ENCODE measurements at regions not wholly inside any gene's neighbourhood (a gene's known extent, or its start where the extent isn't known, plus 50 kb on each side); places are given as distances from the start of the nearest gene placed in this dataset.

GRCh38 chr13:70385852-70386251 is 277.6 kb upstream of the KLHL1 start:
- 80 to 93% methylated on average over 1 to 4 of the region's 4 CpGs for WGBS, 2 experiments (ENCODE audit: insufficient coverage in 1 of 2, insufficient read length in 1 of 2)
- H3K4me3 ChIP-seq (ENCODE audit: low read length), result peak overlapping the region; percentile 65
- DNase-seq, result no peak
- no peak overlapping the region for H3K27ac Mint-ChIP-seq
- H3K9ac ChIP-seq (ENCODE audit: extremely low read depth, low read length, poor library complexity, severe bottlenecking), result no peak overlapping the region
- no peak overlapping the region for H3K27ac ChIP-seq (ENCODE audit: low read depth, low read length)
- peaks cover 23% of the 10 kb centered on the region for H3K4me1 Mint-ChIP-seq
- no peak overlapping the region for H3K4me3 Mint-ChIP-seq
- TF ChIP-seq, protein P1, sequence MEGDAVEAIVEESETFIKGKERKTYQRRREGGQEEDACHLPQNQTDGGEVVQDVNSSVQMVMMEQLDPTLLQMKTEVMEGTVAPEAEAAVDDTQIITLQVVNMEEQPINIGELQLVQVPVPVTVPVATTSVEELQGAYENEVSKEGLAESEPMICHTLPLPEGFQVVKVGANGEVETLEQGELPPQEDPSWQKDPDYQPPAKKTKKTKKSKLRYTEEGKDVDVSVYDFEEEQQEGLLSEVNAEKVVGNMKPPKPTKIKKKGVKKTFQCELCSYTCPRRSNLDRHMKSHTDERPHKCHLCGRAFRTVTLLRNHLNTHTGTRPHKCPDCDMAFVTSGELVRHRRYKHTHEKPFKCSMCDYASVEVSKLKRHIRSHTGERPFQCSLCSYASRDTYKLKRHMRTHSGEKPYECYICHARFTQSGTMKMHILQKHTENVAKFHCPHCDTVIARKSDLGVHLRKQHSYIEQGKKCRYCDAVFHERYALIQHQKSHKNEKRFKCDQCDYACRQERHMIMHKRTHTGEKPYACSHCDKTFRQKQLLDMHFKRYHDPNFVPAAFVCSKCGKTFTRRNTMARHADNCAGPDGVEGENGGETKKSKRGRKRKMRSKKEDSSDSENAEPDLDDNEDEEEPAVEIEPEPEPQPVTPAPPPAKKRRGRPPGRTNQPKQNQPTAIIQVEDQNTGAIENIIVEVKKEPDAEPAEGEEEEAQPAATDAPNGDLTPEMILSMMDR (conservative IDR thresholded peaks at IDR 0.05), result no peak
- peaks cover 27% of the 10 kb centered on the region for H3K9me3 ChIP-seq (ENCODE audit: control insufficient read depth, low read length)
- no peaks in the 10 kb centered on the region for H3K27me3 ChIP-seq (ENCODE audit: control insufficient read depth, insufficient read depth, low read length, poor library complexity, severe bottlenecking)
- peaks cover 2% of the 10 kb centered on the region for H3K27me3 Mint-ChIP-seq (ENCODE audit: insufficient read depth)
- H3K4me1 ChIP-seq (ENCODE audit: control insufficient read depth, insufficient read depth, low read length), result peaks cover 18% of the 10 kb centered on the region
- H3K36me3 Mint-ChIP-seq (ENCODE audit: low read depth), result no peaks in the 10 kb centered on the region
- H3K36me3 ChIP-seq (ENCODE audit: control insufficient read depth, insufficient read depth, low read length), result no peaks in the 10 kb centered on the region
- peaks cover 14% of the 10 kb centered on the region for H3K9me3 Mint-ChIP-seq

DNA sequence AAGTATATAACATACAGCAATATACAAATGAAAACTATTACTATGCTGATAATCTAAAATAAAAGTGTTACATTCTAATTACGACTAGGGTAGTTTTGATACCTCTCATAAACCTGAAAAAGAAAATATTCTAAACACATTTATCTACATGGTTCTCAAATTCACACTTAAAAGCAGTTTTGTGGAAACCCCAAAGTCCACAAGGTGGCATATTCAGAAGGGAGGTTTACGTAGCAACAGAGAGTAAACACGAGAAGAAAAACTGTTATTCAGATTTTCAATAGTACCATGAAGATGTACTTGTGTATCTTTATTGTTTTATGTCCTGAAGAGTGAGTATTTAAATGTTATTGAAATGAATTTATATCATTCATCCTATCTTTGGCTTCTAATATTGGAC is 275.9 kb upstream of the KLHL1 start:
- H3K9me3 ChIP-seq (ENCODE audit: control insufficient read depth, low read length), result peaks cover 27% of the 10 kb centered on the region
- no peaks in the 10 kb centered on the region for H3K36me3 Mint-ChIP-seq (ENCODE audit: low read depth)
- DNase-seq, result no peak
- TF ChIP-seq, protein P1 (conservative IDR thresholded peaks at IDR 0.05), result peak; percentile 25
- no peak overlapping the region for H3K9ac ChIP-seq (ENCODE audit: extremely low read depth, low read length, poor library complexity, severe bottlenecking)
- no peaks in the 10 kb centered on the region for H3K36me3 ChIP-seq (ENCODE audit: control insufficient read depth, insufficient read depth, low read length)
- H3K4me1 Mint-ChIP-seq, result peaks cover 14% of the 10 kb centered on the region
- H3K27me3 Mint-ChIP-seq (ENCODE audit: insufficient read depth), result peaks cover 2% of the 10 kb centered on the region
- no peak overlapping the region for H3K4me3 Mint-ChIP-seq
- no peak overlapping the region for H3K4me3 ChIP-seq (ENCODE audit: low read length)
- H3K4me1 ChIP-seq (ENCODE audit: control insufficient read depth, insufficient read depth, low read length), result peaks cover 12% of the 10 kb centered on the region
- H3K27ac Mint-ChIP-seq, result no peak overlapping the region
- H3K27me3 ChIP-seq (ENCODE audit: control insufficient read depth, insufficient read depth, low read length, poor library complexity, severe bottlenecking), result no peaks in the 10 kb centered on the region
- 89 to 100% methylated on average over 2 to 3 of the region's 3 CpGs for WGBS, 2 experiments (ENCODE audit: insufficient coverage in 1 of 2, insufficient read length in 1 of 2)
- H3K27ac ChIP-seq (ENCODE audit: low read depth, low read length), result no peak overlapping the region
- H3K9me3 Mint-ChIP-seq, result peaks cover 14% of the 10 kb centered on the region

DNA sequence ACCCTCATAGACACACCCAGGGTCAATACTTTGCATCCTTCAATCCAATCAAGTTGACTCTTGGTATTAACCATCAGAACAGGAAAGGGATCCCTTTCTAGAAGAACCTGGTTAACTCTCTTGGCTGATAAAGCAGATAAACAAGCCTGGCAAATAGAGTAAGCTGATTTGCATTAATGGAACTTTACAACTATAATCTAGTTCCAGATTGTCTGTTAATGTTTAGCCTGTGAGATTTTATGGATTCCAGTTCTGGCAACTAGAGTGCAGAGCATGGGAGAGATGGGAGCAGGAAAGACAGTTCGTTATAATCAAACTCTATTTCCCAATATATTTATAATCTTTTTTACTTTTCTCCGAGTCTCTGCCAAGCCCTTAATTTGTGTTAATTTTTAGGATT is 272.6 kb upstream of the KLHL1 start:
- Mint-ChIP-seq H3K9me3 (peaks cover 14% of the 10 kb centered on the region), H3K4me3 (no peak overlapping the region), H3K27me3 (ENCODE audit: insufficient read depth) (peaks cover 2% of the 10 kb centered on the region), H3K36me3 (ENCODE audit: low read depth) (no peaks in the 10 kb centered on the region), H3K4me1 (peaks cover 3% of the 10 kb centered on the region), H3K27ac (no peak overlapping the region)
- H3K4me3 ChIP-seq (ENCODE audit: low read length), result no peak overlapping the region
- no peak for DNase-seq
- 50% methylated on average over 1 of the region's 2 CpGs; no CpG with 5 or more reads in 1 of the 2 experiments for WGBS, 2 experiments (ENCODE audit: insufficient coverage in 1 of 2, insufficient read length in 1 of 2)
- peaks cover 2% of the 10 kb centered on the region for H3K4me1 ChIP-seq (ENCODE audit: control insufficient read depth, insufficient read depth, low read length)
- no peak overlapping the region for H3K9ac ChIP-seq (ENCODE audit: extremely low read depth, low read length, poor library complexity, severe bottlenecking)
- no peak overlapping the region for H3K27ac ChIP-seq (ENCODE audit: low read depth, low read length)
- TF ChIP-seq, protein P1 (conservative IDR thresholded peaks at IDR 0.05), result no peak
- H3K27me3 ChIP-seq (ENCODE audit: control insufficient read depth, insufficient read depth, low read length, poor library complexity, severe bottlenecking), result no peaks in the 10 kb centered on the region
- no peaks in the 10 kb centered on the region for H3K36me3 ChIP-seq (ENCODE audit: control insufficient read depth, insufficient read depth, low read length)
- H3K9me3 ChIP-seq (ENCODE audit: control insufficient read depth, low read length), result peaks cover 18% of the 10 kb centered on the region

Measured in endodermal cell (in vitro differentiated cells).